ENCODE measurements at regions not wholly inside any gene's neighbourhood (a gene's known extent, or its start where the extent isn't known, plus 50 kb on each side); places are given as distances from the start of the nearest gene placed in this dataset.

DNA sequence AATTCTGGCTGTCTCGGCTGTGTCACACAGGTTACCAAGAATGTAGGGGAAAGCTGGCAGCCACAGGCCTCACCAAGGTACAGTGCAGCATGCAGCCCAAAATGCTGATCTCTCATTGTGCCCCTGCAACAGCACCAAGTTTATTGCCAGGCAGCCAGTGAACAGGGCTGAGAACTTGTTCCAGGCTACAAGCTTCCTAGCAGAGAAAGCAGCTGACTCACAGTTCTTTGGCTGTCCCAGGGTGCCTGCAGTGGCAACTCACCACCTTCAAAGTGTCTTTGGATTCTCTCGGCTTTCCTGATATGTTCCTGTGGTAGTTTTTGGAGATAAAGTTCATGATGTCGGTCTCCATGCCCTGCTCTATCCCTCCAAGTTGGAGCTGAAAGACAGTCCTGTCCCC is 719.1 kb upstream of the ANO3 start:
- TF ChIP-seq CTCF (IDR thresholded peaks at IDR 0.05): no peak
- no peak for TF ChIP-seq POLR2A (IDR thresholded peaks at IDR 0.05)
- no peak for TF ChIP-seq POLR2AphosphoS5 (IDR thresholded peaks at IDR 0.05)
